ENCODE measurements at regions not wholly inside any gene's neighbourhood (a gene's known extent, or its start where the extent isn't known, plus 50 kb on each side); places are given as distances from the start of the nearest gene placed in this dataset.

- CTCF ChIA-PET = no interaction called here
- H3K27ac Mint-ChIP-seq = no peak overlapping the region
- TF ChIP-seq CTCF (IDR thresholded peaks at IDR 0.05) = no peak
These were observed 310.5 kb downstream of the ETNK1 start for GRCh38 chr12:22935501-22935900.

GRCh38 chr12:22938323-22938722 is 313.4 kb downstream of the ETNK1 start:
- ATAC-seq (ENCODE audit: low read depth) (no peak), DNase-seq (no peak)
- no peaks in the 10 kb centered on the region for H3K4me1 Mint-ChIP-seq
- TF ChIP-seq CTCF (IDR thresholded peaks at IDR 0.05) = no peak
- no peak overlapping the region for H3K4me3 Mint-ChIP-seq
- CTCF ChIA-PET = no interaction called here
- intact Hi-C loops (cut with micrococcal nuclease) = no loop called here
- no peaks in the 10 kb centered on the region for H3K36me3 Mint-ChIP-seq (ENCODE audit: low read depth)
- POLR2A ChIA-PET = no interaction called here
- peaks cover 9% of the 10 kb centered on the region for H3K9me3 Mint-ChIP-seq
- no peak overlapping the region for H3K27ac Mint-ChIP-seq
- peaks cover 4% of the 10 kb centered on the region for H3K27me3 Mint-ChIP-seq

More at GRCh38 chr12:22935501-22935900, 310.5 kb downstream of the ETNK1 start:
- DNase-seq = no peak
- no peak overlapping the region for H3K4me3 Mint-ChIP-seq
- no peaks in the 10 kb centered on the region for H3K36me3 Mint-ChIP-seq (ENCODE audit: low read depth)
- peaks cover 2% of the 10 kb centered on the region for H3K9me3 Mint-ChIP-seq
- POLR2A ChIA-PET = no interaction called here
- intact Hi-C loops (cut with micrococcal nuclease) = no loop called here
- no peak for ATAC-seq (ENCODE audit: low read depth)
- H3K27me3 Mint-ChIP-seq = peaks cover 4% of the 10 kb centered on the region
- H3K4me1 Mint-ChIP-seq = no peaks in the 10 kb centered on the region

GRCh38 chr12:22951206-22951605 is 326.2 kb downstream of the ETNK1 start:
- no peaks in the 10 kb centered on the region for H3K4me1 Mint-ChIP-seq
- DNase-seq (no peak), ATAC-seq (ENCODE audit: low read depth) (no peak)
- H3K4me3 Mint-ChIP-seq = no peak overlapping the region
- H3K27me3 Mint-ChIP-seq = no peaks in the 10 kb centered on the region
- ChIA-PET CTCF (no interaction called here), POLR2A (no interaction called here)
- H3K27ac Mint-ChIP-seq = no peak overlapping the region
- intact Hi-C loops (cut with micrococcal nuclease) = no loop called here
- no peaks in the 10 kb centered on the region for H3K9me3 Mint-ChIP-seq
- H3K36me3 Mint-ChIP-seq (ENCODE audit: low read depth) = no peaks in the 10 kb centered on the region
- TF ChIP-seq CTCF (IDR thresholded peaks at IDR 0.05) = no peak

GRCh38 chr12:22956690-22957089 is 331.7 kb downstream of the ETNK1 start:
- POLR2A ChIA-PET = no interaction called here
- no peaks in the 10 kb centered on the region for H3K4me1 Mint-ChIP-seq
- no peaks in the 10 kb centered on the region for H3K9me3 Mint-ChIP-seq
- no peak for TF ChIP-seq CTCF (IDR thresholded peaks at IDR 0.05)
- H3K27me3 Mint-ChIP-seq = no peaks in the 10 kb centered on the region
- no peaks in the 10 kb centered on the region for H3K36me3 Mint-ChIP-seq (ENCODE audit: low read depth)
- H3K27ac Mint-ChIP-seq = no peak overlapping the region
- DNase-seq (no peak), ATAC-seq (ENCODE audit: low read depth) (no peak)
- no peak overlapping the region for H3K4me3 Mint-ChIP-seq
- intact Hi-C loops (cut with micrococcal nuclease) = no loop called here
- CTCF ChIA-PET = no interaction called here

GRCh38 chr12:22967171-22967570 is 342.2 kb downstream of the ETNK1 start:
- DNase-seq (no peak), ATAC-seq (ENCODE audit: low read depth) (no peak)
- no peaks in the 10 kb centered on the region for H3K9me3 Mint-ChIP-seq
- H3K27me3 Mint-ChIP-seq = peaks cover 7% of the 10 kb centered on the region
- no peaks in the 10 kb centered on the region for H3K4me1 Mint-ChIP-seq
- ChIA-PET CTCF (no interaction called here), POLR2A (no interaction called here)
- no peak overlapping the region for H3K4me3 Mint-ChIP-seq
- no peak for TF ChIP-seq CTCF (IDR thresholded peaks at IDR 0.05)
- intact Hi-C loops (cut with micrococcal nuclease) = no loop called here
- no peak overlapping the region for H3K27ac Mint-ChIP-seq
- no peaks in the 10 kb centered on the region for H3K36me3 Mint-ChIP-seq (ENCODE audit: low read depth)
